ENCODE measurements at regions not wholly inside any gene's neighbourhood (a gene's known extent, or its start where the extent isn't known, plus 50 kb on each side); places are given as distances from the start of the nearest gene placed in this dataset.
A peak's percentile ranks its signal among the peaks of the same experiment; 100 is the strongest.

DNA sequence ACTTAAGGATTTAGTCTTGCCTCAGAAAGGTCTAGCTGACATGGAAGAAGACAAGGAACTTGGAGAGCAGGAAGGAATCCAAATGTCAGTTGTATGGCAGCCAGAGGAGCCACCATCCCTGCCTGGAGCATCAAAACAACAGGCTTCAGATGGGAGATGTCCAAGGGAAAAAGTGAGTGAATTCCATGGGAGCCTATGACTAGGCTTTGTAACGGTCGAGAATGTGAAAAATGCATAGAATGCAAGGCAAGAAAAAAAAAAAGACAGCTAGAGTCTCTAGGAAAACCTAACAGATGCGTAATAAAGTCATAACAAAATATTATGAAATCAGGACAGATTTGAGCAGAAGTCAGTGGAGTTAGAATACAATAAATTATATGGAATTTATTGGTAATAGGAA is 183.7 kb upstream of the LSM14A start:
- no peaks in the 10 kb centered on the region for H3K36me3 ChIP-seq
- no peak for DNase-seq

DNA sequence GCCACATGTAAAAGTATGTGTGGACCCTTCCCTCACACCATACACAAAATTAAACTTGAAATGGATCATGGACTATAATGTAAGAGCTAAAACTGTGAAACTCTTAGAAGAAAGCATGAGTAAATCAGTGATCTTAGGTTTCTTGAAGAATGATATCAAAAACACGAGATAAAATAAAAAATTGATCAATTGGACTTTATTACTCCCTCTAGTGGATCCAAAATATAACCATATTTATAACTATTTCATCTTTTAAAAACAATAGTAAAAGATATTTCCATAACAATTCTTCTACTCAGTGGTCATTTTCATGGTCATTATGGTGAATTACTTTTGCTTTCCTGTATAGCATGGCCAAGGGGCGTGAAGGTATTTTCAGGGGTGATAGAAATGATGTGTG is 174.6 kb upstream of the LSM14A start:
- TF ChIP-seq POLR2A (IDR thresholded peaks at IDR 0.05) (no peak), EP300 (IDR thresholded peaks at IDR 0.05) (no peak)
- TF ChIP-seq, protein P1, sequence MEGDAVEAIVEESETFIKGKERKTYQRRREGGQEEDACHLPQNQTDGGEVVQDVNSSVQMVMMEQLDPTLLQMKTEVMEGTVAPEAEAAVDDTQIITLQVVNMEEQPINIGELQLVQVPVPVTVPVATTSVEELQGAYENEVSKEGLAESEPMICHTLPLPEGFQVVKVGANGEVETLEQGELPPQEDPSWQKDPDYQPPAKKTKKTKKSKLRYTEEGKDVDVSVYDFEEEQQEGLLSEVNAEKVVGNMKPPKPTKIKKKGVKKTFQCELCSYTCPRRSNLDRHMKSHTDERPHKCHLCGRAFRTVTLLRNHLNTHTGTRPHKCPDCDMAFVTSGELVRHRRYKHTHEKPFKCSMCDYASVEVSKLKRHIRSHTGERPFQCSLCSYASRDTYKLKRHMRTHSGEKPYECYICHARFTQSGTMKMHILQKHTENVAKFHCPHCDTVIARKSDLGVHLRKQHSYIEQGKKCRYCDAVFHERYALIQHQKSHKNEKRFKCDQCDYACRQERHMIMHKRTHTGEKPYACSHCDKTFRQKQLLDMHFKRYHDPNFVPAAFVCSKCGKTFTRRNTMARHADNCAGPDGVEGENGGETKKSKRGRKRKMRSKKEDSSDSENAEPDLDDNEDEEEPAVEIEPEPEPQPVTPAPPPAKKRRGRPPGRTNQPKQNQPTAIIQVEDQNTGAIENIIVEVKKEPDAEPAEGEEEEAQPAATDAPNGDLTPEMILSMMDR (IDR thresholded peaks at IDR 0.05): peak in 1 of 7 experiments; percentile 21
- 41 to 52% (median 47%) methylated on average over 2 of the region's 2 CpGs for WGBS, 5 donors
- intact Hi-C loops (cut with DNase I; ENCODE audit: low total_unique reads): loop anchor here (5.0 kb wide), 1 partner anchor 220 kb away; no protein-coding TSS in a partner anchor
- no peaks in the 10 kb centered on the region for H3K36me3 ChIP-seq
- peaks cover 0 to 7% (median 2%) of the 10 kb centered on the region in 4 donors for H3K9me3 ChIP-seq
- H3K4me3 ChIP-seq: no peak overlapping the region
- no peaks in the 10 kb centered on the region for H3K27me3 ChIP-seq
- no peak for DNase-seq
- no peak overlapping the region for H3K27ac ChIP-seq
- H3K4me1 ChIP-seq: no peaks in the 10 kb centered on the region

More for the DNA sequence above, 183.7 kb upstream of the LSM14A start:
- Histone ChIP-seq H3K27ac (no peak overlapping the region), H3K27me3 (peaks cover 0 to 6% (median 0%) of the 10 kb centered on the region in 3 donors), H3K4me3 (no peak overlapping the region), H3K9me3 (peaks cover 0 to 32% (median 27%) of the 10 kb centered on the region in 4 donors), H3K4me1 (no peaks in the 10 kb centered on the region)
- WGBS, 5 donors: 67 to 84% (median 76%) methylated on average over 3 of the region's 3 CpGs
- no peak for TF ChIP-seq POLR2AphosphoS5 (IDR thresholded peaks at IDR 0.05)
- TF ChIP-seq EP300 (IDR thresholded peaks at IDR 0.05): no peak
- TF ChIP-seq, protein P1 (IDR thresholded peaks at IDR 0.05): no peak
- no peak for TF ChIP-seq POLR2A (IDR thresholded peaks at IDR 0.05)
- intact Hi-C loops (cut with DNase I; ENCODE audit: low total_unique reads): no loop called here

DNA sequence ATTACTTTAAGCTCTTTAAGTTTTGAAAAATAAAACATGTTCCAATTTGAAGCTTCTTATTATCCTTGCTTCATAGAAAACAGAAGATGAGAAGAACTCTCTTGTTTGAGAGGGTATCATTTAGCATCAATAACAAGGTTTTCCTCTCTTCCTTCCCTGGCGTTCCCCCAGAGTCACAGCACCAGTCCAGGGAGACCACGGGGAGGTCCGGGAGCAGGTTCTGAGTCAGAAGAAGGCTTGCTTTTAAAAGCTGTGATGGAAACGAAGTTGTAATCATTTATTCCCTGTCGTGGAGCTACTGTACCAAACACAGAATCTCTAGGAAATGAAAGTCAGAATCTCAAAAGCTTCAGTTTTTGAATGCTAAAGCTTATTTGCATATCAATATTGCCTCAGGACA is 174.0 kb upstream of the LSM14A start:
- Histone ChIP-seq H3K9me3 (peaks cover 0 to 1% (median 0%) of the 10 kb centered on the region in 4 donors), H3K4me3 (no peak overlapping the region), H3K36me3 (no peaks in the 10 kb centered on the region), H3K27ac (no peak overlapping the region), H3K4me1 (no peaks in the 10 kb centered on the region), H3K27me3 (no peaks in the 10 kb centered on the region)
- no peak for DNase-seq
- intact Hi-C loops (cut with DNase I; ENCODE audit: low total_unique reads): loop anchor here (5.0 kb wide), 1 partner anchor 221 kb away; no protein-coding TSS in a partner anchor
- WGBS, 5 donors: 33 to 40% (median 35%) methylated on average over 5 of the region's 5 CpGs
- TF ChIP-seq POLR2A (IDR thresholded peaks at IDR 0.05): no peak
- no peak for TF ChIP-seq POLR2AphosphoS5 (IDR thresholded peaks at IDR 0.05)
- TF ChIP-seq, protein P1 (IDR thresholded peaks at IDR 0.05): no peak
- TF ChIP-seq EP300 (IDR thresholded peaks at IDR 0.05): no peak

DNA sequence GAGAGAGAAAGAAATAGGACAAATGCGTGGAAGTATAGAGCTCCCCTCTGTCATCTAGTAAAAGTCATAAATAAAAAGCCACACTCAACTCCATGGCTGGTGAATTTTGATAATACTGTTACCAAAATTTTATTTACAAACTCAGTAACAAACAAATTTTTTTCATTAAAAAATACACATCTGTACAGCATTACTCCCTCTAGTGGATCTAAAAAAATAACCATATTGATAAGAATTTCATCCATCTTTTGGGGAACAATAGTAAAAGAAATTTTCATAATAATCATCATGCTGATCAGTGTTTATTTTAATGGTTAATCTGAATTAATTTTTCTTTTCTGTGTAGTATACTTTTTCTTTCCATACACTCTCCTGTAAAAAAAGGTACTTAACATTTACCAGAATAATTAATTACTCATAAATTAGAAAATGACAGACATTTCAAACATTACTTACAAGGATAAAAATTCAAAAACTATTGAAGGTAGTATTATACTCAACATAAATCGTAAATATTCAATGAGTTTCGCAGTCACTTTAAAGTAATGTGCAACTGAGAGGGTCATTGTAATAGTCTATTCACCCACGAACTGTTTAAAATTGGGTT is 173.5 kb upstream of the LSM14A start:
- TF ChIP-seq EP300 (IDR thresholded peaks at IDR 0.05) (no peak), POLR2A (IDR thresholded peaks at IDR 0.05) (no peak)
- TF ChIP-seq, protein P1 (IDR thresholded peaks at IDR 0.05): peak in 3 of 7 experiments; percentile 17 to 40 (median 34)
- H3K9me3 ChIP-seq: no peaks in the 10 kb centered on the region
- intact Hi-C loops (cut with DNase I; ENCODE audit: low total_unique reads): loop anchor here (5.0 kb wide), 1 partner anchor 222 kb away; no protein-coding TSS in a partner anchor
- H3K4me1 ChIP-seq: no peaks in the 10 kb centered on the region
- no peak overlapping the region for H3K4me3 ChIP-seq
- no peaks in the 10 kb centered on the region for H3K36me3 ChIP-seq
- H3K27me3 ChIP-seq: peaks cover 0 to 3% (median 0%) of the 10 kb centered on the region in 3 donors
- H3K27ac ChIP-seq: no peak overlapping the region
- peak in 1 of 2 donors; percentile 2 for DNase-seq
- WGBS, 5 donors: 59 to 80% (median 66%) methylated on average over 4 of the region's 4 CpGs

Measured in stomach (tissue), 8 donors.